GM23248 (cell line): ENCODE measurements at regions not wholly inside any gene's neighbourhood (a gene's known extent, or its start where the extent isn't known, plus 50 kb on each side); places are given as distances from the start of the nearest gene placed in this dataset.

ENCODE experiments used
- EZH2 ChIP-seq: fragments of 200-600 bp; sonication (generic); IDR thresholded peaks from 2 replicates; pipeline ENCODE4 v1.6.1; 2018; ENCODE audit warnings: antibody characterized with exemption, mild to moderate bottlenecking; ENCODE audit not compliant: insufficient read depth, poor library complexity, severe bottlenecking
- EZH2phosphoT487 ChIP-seq: fragments of 200-600 bp; sonication (generic); IDR thresholded peaks from 2 replicates; pipeline ENCODE4 v1.6.1; 2018; ENCODE audit warnings: antibody characterized with exemption, moderate library complexity, mild to moderate bottlenecking, low read depth; ENCODE audit not compliant: insufficient read depth

GRCh38 chr19:33903489-33903850, 106.8 kb downstream of the KCTD15 start:
- TF ChIP-seq EZH2phosphoT487 (no peak), EZH2 (no peak)
